GM21367 (cell line): ENCODE measurements at regions not wholly inside any gene's neighbourhood (a gene's known extent, or its start where the extent isn't known, plus 50 kb on each side); places are given as distances from the start of the nearest gene placed in this dataset.
A peak's percentile ranks its signal among the peaks of the same experiment; 100 is the strongest.
"Not testable (repeated sequence)": the region's sequence is repeated elsewhere in the genome, so short reads cannot be mapped to it uniquely, and the experiment has no call there.

Experiments
- ATAC-seq: cut with Tn5 transposase; IDR thresholded peaks from one replicate; pipeline ENCODE4 v1.9.1; 2021; ENCODE audit not compliant: unreplicated experiment

- ATAC-seq = no peak
Measured at GRCh38 chr9:102740578-102740977, 254.6 kb upstream of the CYLC2 start.

GRCh38 chr9:102728946-102729345 is 266.2 kb upstream of the CYLC2 start:
- ATAC-seq = no peak

GRCh38 chr9:102714184-102714583 is 280.9 kb upstream of the CYLC2 start:
- ATAC-seq = no peak

GRCh38 chr9:102712910-102713309 is 282.2 kb upstream of the CYLC2 start:
- ATAC-seq = not testable (repeated sequence)

- no peak for ATAC-seq
Measured at GRCh38 chr9:102700936-102701335, 294.2 kb upstream of the CYLC2 start.

- no peak for ATAC-seq
Measured at GRCh38 chr9:102669220-102669619, 325.9 kb upstream of the CYLC2 start.

GRCh38 chr9:102652471-102652870 is 342.7 kb upstream of the CYLC2 start:
- no peak for ATAC-seq

- no peak for ATAC-seq
Measured at GRCh38 chr9:102650896-102651295, 344.2 kb upstream of the CYLC2 start.

GRCh38 chr9:102642651-102643050 is 352.5 kb upstream of the CYLC2 start:
- ATAC-seq = no peak

GRCh38 chr9:102631559-102631958 is 363.6 kb upstream of the CYLC2 start:
- ATAC-seq = peak; percentile 73

GRCh38 chr9:102609461-102609860 is 385.7 kb upstream of the CYLC2 start:
- no peak for ATAC-seq

GRCh38 chr9:102603198-102604195 is 391.6 kb upstream of the CYLC2 start:
- ATAC-seq = not testable (repeated sequence)

GRCh38 chr9:102594241-102594640 is 400.9 kb upstream of the CYLC2 start:
- no peak for ATAC-seq

GRCh38 chr9:102587281-102587680 is 407.9 kb upstream of the CYLC2 start:
- ATAC-seq = no peak

- ATAC-seq = no peak
Measured at GRCh38 chr9:102569436-102569835, 425.7 kb upstream of the CYLC2 start.

- ATAC-seq = no peak
Measured at GRCh38 chr9:102551346-102551745, 443.8 kb upstream of the CYLC2 start.

- ATAC-seq = no peak
Measured at GRCh38 chr9:102550886-102551285, 444.2 kb upstream of the CYLC2 start.

GRCh38 chr9:102550266-102550665 is 444.9 kb upstream of the CYLC2 start:
- no peak for ATAC-seq

GRCh38 chr9:102534031-102534430 is 461.1 kb upstream of the CYLC2 start:
- no peak for ATAC-seq

- no peak for ATAC-seq
Measured at GRCh38 chr9:102521097-102521755, 473.9 kb upstream of the CYLC2 start.

GRCh38 chr9:102519423-102519822 is 475.7 kb upstream of the CYLC2 start:
- ATAC-seq = no peak

GRCh38 chr9:102518324-102518723 is 476.8 kb upstream of the CYLC2 start:
- no peak for ATAC-seq
